ENCODE measurements at regions not wholly inside any gene's neighbourhood (a gene's known extent, or its start where the extent isn't known, plus 50 kb on each side); places are given as distances from the start of the nearest gene placed in this dataset.

GRCh38 chr2:45337481-45337880 is 273.6 kb downstream of the SRBD1 start:
- Mint-ChIP-seq H3K4me3 (no peak overlapping the region), H3K4me1 (no peaks in the 10 kb centered on the region), H3K9me3 (no peaks in the 10 kb centered on the region), H3K27ac (no peak overlapping the region), H3K36me3 (no peaks in the 10 kb centered on the region)
- ATAC-seq (no peak), DNase-seq (ENCODE audit: low spot score in 2 of 2) (no peak)

GRCh38 chr2:45334205-45334604 is 276.9 kb downstream of the SRBD1 start:
- no peak overlapping the region for H3K4me3 Mint-ChIP-seq
- H3K9me3 Mint-ChIP-seq, result no peaks in the 10 kb centered on the region
- H3K27ac Mint-ChIP-seq, result no peak overlapping the region
- no peaks in the 10 kb centered on the region for H3K36me3 Mint-ChIP-seq
- DNase-seq (ENCODE audit: low spot score in 2 of 2), result no peak
- no peaks in the 10 kb centered on the region for H3K4me1 Mint-ChIP-seq
- ATAC-seq, result no peak

- no peak for DNase-seq (ENCODE audit: low spot score in 2 of 2)
- Mint-ChIP-seq H3K36me3 (no peaks in the 10 kb centered on the region), H3K4me1 (no peaks in the 10 kb centered on the region), H3K4me3 (no peak overlapping the region), H3K27ac (no peak overlapping the region), H3K9me3 (no peaks in the 10 kb centered on the region)
- no peak for ATAC-seq
These were observed 278.5 kb downstream of the SRBD1 start for GRCh38 chr2:45332567-45332966.

GRCh38 chr2:45332094-45332493 is 279.0 kb downstream of the SRBD1 start:
- Mint-ChIP-seq H3K4me1 (no peaks in the 10 kb centered on the region), H3K36me3 (no peaks in the 10 kb centered on the region), H3K9me3 (no peaks in the 10 kb centered on the region), H3K4me3 (no peak overlapping the region), H3K27ac (no peak overlapping the region)
- no peak for ATAC-seq
- DNase-seq (ENCODE audit: low spot score in 2 of 2), result no peak

GRCh38 chr2:45331410-45331786 is 279.7 kb downstream of the SRBD1 start:
- Mint-ChIP-seq H3K36me3 (no peaks in the 10 kb centered on the region), H3K27ac (no peak overlapping the region), H3K9me3 (no peaks in the 10 kb centered on the region), H3K4me1 (no peaks in the 10 kb centered on the region), H3K4me3 (no peak overlapping the region)
- DNase-seq (ENCODE audit: low spot score in 2 of 2) (no peak), ATAC-seq (no peak)

GRCh38 chr2:45330637-45331409 is 280.2 kb downstream of the SRBD1 start:
- DNase-seq (ENCODE audit: low spot score in 2 of 2), result no peak
- Mint-ChIP-seq H3K4me1 (no peaks in the 10 kb centered on the region), H3K4me3 (no peak overlapping the region), H3K27ac (no peak overlapping the region), H3K36me3 (no peaks in the 10 kb centered on the region), H3K9me3 (no peaks in the 10 kb centered on the region)
- no peak for ATAC-seq

GRCh38 chr2:45330108-45330507 is 281.0 kb downstream of the SRBD1 start:
- H3K9me3 Mint-ChIP-seq, result no peaks in the 10 kb centered on the region
- no peak overlapping the region for H3K27ac Mint-ChIP-seq
- no peak overlapping the region for H3K4me3 Mint-ChIP-seq
- H3K36me3 Mint-ChIP-seq, result no peaks in the 10 kb centered on the region
- no peaks in the 10 kb centered on the region for H3K4me1 Mint-ChIP-seq
- DNase-seq (ENCODE audit: low spot score in 2 of 2) (no peak), ATAC-seq (no peak)

- peak; percentile 14 for ATAC-seq
- no peaks in the 10 kb centered on the region for H3K36me3 Mint-ChIP-seq
- DNase-seq (ENCODE audit: low spot score in 2 of 2), result no peak
- H3K4me3 Mint-ChIP-seq, result no peak overlapping the region
- no peaks in the 10 kb centered on the region for H3K9me3 Mint-ChIP-seq
- no peak overlapping the region for H3K27ac Mint-ChIP-seq
- H3K4me1 Mint-ChIP-seq, result no peaks in the 10 kb centered on the region
These were observed 281.9 kb downstream of the SRBD1 start for GRCh38 chr2:45329045-45329677.

GRCh38 chr2:45328264-45328870 is 282.7 kb downstream of the SRBD1 start:
- no peak for ATAC-seq
- Mint-ChIP-seq H3K9me3 (no peaks in the 10 kb centered on the region), H3K27ac (no peak overlapping the region), H3K4me1 (no peaks in the 10 kb centered on the region), H3K36me3 (no peaks in the 10 kb centered on the region), H3K4me3 (no peak overlapping the region)
- no peak for DNase-seq (ENCODE audit: low spot score in 2 of 2)

GRCh38 chr2:45323344-45323743 is 287.7 kb downstream of the SRBD1 start:
- ATAC-seq, result no peak

GRCh38 chr2:45320956-45321355 is 290.1 kb downstream of the SRBD1 start:
- Mint-ChIP-seq H3K27ac (no peak overlapping the region), H3K9me3 (no peaks in the 10 kb centered on the region), H3K36me3 (no peaks in the 10 kb centered on the region), H3K4me1 (no peaks in the 10 kb centered on the region), H3K4me3 (no peak overlapping the region)
- ATAC-seq (no peak), DNase-seq (ENCODE audit: low spot score in 2 of 2) (no peak)

More at GRCh38 chr2:45323344-45323743, 287.7 kb downstream of the SRBD1 start:
- H3K9me3 Mint-ChIP-seq, result no peaks in the 10 kb centered on the region
- no peak overlapping the region for H3K4me3 Mint-ChIP-seq
- H3K36me3 Mint-ChIP-seq, result no peaks in the 10 kb centered on the region
- H3K27ac Mint-ChIP-seq, result no peak overlapping the region
- no peaks in the 10 kb centered on the region for H3K4me1 Mint-ChIP-seq
- DNase-seq (ENCODE audit: low spot score in 2 of 2), result no peak

- no peak for ATAC-seq
- Mint-ChIP-seq H3K9me3 (no peaks in the 10 kb centered on the region), H3K4me1 (no peaks in the 10 kb centered on the region), H3K27ac (no peak overlapping the region), H3K36me3 (no peaks in the 10 kb centered on the region), H3K4me3 (no peak overlapping the region)
- DNase-seq (ENCODE audit: low spot score in 2 of 2), result no peak
These were observed 291.2 kb downstream of the SRBD1 start for GRCh38 chr2:45319683-45320455.

- Mint-ChIP-seq H3K4me3 (no peak overlapping the region), H3K27ac (no peak overlapping the region), H3K9me3 (no peaks in the 10 kb centered on the region), H3K4me1 (no peaks in the 10 kb centered on the region), H3K36me3 (no peaks in the 10 kb centered on the region)
- ATAC-seq, result no peak
- no peak for DNase-seq (ENCODE audit: low spot score in 2 of 2)
These were observed 292.4 kb downstream of the SRBD1 start for GRCh38 chr2:45318686-45319085.

GRCh38 chr2:45316576-45317338 is 294.3 kb downstream of the SRBD1 start:
- H3K27ac Mint-ChIP-seq, result no peak overlapping the region
- ATAC-seq, result no peak
- no peaks in the 10 kb centered on the region for H3K36me3 Mint-ChIP-seq
- no peaks in the 10 kb centered on the region for H3K9me3 Mint-ChIP-seq
- H3K4me1 Mint-ChIP-seq, result no peaks in the 10 kb centered on the region
- no peak overlapping the region for H3K4me3 Mint-ChIP-seq
- DNase-seq (ENCODE audit: low spot score in 2 of 2), result no peak

- Mint-ChIP-seq H3K36me3 (no peaks in the 10 kb centered on the region), H3K4me1 (no peaks in the 10 kb centered on the region), H3K27ac (no peak overlapping the region), H3K9me3 (no peaks in the 10 kb centered on the region), H3K4me3 (no peak overlapping the region)
- DNase-seq (ENCODE audit: low spot score in 2 of 2) (no peak), ATAC-seq (no peak)
These were observed 295.2 kb downstream of the SRBD1 start for GRCh38 chr2:45315861-45316260.

Data from stimulated activated effector memory CD8-positive, alpha-beta T cell treated with anti-CD3 and anti-CD28 coated beads, Interleukin-12 subunit alpha, Interleukin-12 subunit beta, amount 100 ng/mL, for 72 hours (primary cell).